ENCODE measurements at regions not wholly inside any gene's neighbourhood (a gene's known extent, or its start where the extent isn't known, plus 50 kb on each side); places are given as distances from the start of the nearest gene placed in this dataset.

DNA sequence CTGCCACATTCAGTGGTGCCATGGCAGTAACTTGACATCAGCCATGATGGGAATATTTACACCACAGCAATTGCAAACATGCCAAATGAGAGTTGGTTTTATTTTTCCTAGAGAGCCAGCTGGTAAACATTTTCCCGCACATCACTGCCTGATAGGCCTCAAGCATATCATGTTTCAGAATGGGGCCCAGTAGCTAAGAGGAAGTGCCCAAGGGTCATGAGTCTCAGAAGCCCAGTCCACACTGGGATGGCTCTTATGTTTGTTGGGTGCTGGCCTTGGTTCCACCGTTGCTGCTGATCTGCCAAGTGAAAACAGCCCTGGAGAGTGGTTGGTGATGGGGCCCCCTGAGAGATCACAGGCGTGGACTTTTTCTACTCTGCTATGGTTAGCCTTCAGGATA, 64.3 kb upstream of the NAV2 start:
- intact Hi-C loops (cut with DNase I) = no loop called here
- Histone ChIP-seq H3K9me3 (no peaks in the 10 kb centered on the region), H3K4me1 (peaks cover 0 to 4% (median 0%) of the 10 kb centered on the region in 3 donors), H3K4me3 (no peak overlapping the region), H3K36me3 (no peaks in the 10 kb centered on the region), H3K27me3 (no peaks in the 10 kb centered on the region), H3K27ac (no peak overlapping the region)
- no peak for TF ChIP-seq POLR2A (IDR thresholded peaks at IDR 0.05)
- TF ChIP-seq, protein P1, sequence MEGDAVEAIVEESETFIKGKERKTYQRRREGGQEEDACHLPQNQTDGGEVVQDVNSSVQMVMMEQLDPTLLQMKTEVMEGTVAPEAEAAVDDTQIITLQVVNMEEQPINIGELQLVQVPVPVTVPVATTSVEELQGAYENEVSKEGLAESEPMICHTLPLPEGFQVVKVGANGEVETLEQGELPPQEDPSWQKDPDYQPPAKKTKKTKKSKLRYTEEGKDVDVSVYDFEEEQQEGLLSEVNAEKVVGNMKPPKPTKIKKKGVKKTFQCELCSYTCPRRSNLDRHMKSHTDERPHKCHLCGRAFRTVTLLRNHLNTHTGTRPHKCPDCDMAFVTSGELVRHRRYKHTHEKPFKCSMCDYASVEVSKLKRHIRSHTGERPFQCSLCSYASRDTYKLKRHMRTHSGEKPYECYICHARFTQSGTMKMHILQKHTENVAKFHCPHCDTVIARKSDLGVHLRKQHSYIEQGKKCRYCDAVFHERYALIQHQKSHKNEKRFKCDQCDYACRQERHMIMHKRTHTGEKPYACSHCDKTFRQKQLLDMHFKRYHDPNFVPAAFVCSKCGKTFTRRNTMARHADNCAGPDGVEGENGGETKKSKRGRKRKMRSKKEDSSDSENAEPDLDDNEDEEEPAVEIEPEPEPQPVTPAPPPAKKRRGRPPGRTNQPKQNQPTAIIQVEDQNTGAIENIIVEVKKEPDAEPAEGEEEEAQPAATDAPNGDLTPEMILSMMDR (IDR thresholded peaks at IDR 0.05) = no peak
- no peak for DNase-seq
- 70 to 80% methylated on average over 1 to 3 of the region's 3 CpGs for WGBS, 2 donors

DNA sequence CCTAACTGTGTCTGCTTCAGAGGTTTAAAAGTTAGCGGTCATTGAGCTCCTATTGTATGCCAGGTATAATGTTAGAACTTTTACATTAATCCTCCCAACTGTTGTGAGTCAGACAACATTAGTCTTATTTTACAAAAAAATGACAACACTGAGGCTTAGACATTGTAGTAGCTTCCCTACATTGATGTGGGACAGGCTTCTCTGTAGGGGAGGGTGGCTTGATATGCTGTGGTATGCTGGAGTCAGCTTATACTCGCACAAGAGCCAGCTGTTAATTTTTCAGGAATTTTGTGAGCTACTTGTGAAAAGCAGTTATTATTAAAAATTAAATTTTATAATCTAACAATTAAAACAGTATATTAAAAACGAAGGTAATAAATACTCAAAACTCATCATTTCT, 64.8 kb upstream of the NAV2 start:
- Histone ChIP-seq H3K27me3 (no peaks in the 10 kb centered on the region), H3K4me1 (peaks cover 0 to 5% (median 0%) of the 10 kb centered on the region in 3 donors), H3K36me3 (no peaks in the 10 kb centered on the region), H3K4me3 (no peak overlapping the region), H3K9me3 (no peaks in the 10 kb centered on the region), H3K27ac (no peak overlapping the region)
- WGBS, 2 donors = 88 to 92% methylated on average over 3 of the region's 3 CpGs
- TF ChIP-seq, protein P1 (IDR thresholded peaks at IDR 0.05) = no peak
- no peak for TF ChIP-seq POLR2A (IDR thresholded peaks at IDR 0.05)
- intact Hi-C loops (cut with DNase I) = no loop called here
- DNase-seq = no peak

DNA sequence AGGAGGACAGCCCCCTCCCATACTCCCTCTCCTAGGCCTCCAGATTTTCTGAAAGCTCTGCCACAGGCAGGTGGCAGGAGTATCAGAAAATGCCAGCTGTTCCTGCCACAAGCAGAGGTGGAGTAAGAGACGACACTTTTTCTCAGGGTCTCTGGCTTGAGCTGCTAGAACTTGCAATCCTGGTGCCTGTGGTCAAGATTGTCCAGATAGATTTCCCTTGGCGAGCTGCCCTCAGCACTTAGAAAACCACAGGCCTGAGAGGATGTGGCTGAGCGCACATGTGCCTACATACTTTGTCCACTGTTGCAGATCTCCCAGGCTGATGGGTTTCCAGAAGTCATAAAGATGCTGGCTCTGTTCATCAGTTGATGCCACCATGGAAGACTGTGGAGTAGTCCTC, 65.7 kb upstream of the NAV2 start:
- Histone ChIP-seq H3K27me3 (no peaks in the 10 kb centered on the region), H3K9me3 (no peaks in the 10 kb centered on the region), H3K27ac (no peak overlapping the region), H3K4me1 (peaks cover 0 to 14% (median 6%) of the 10 kb centered on the region in 3 donors), H3K4me3 (no peak overlapping the region), H3K36me3 (no peaks in the 10 kb centered on the region)
- TF ChIP-seq, protein P1 (IDR thresholded peaks at IDR 0.05) = no peak
- no peak for TF ChIP-seq POLR2A (IDR thresholded peaks at IDR 0.05)
- WGBS, 2 donors = 85 to 92% methylated on average over 2 of the region's 3 CpGs
- no peak for DNase-seq
- intact Hi-C loops (cut with DNase I) = no loop called here

DNA sequence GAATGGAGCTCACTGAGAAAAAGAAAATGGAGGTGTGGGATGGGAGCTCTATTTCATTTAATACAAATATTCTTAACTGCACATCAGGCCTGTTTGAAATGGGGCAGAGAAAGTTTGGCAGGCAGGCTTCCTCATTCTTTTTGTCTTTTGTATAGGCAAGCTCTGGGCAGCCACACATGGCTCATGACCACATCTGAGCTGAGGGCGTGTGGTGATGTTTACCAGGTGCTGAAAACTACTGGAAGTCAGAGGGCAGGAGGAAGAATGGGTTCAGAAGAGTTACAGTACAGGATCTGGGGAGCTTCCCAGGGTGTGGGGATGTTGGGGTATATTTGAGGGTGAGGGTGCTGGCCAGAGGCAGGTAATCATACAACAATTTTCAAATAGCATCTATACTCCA, 66.3 kb upstream of the NAV2 start:
- no peak for DNase-seq
- H3K9me3 ChIP-seq = no peaks in the 10 kb centered on the region
- H3K4me1 ChIP-seq = peaks cover 0 to 20% (median 6%) of the 10 kb centered on the region in 3 donors
- intact Hi-C loops (cut with DNase I) = no loop called here
- no peak overlapping the region for H3K4me3 ChIP-seq
- H3K27ac ChIP-seq = no peak overlapping the region
- no peak for TF ChIP-seq POLR2A (IDR thresholded peaks at IDR 0.05)
- TF ChIP-seq, protein P1 (IDR thresholded peaks at IDR 0.05) = no peak
- no peaks in the 10 kb centered on the region for H3K36me3 ChIP-seq
- H3K27me3 ChIP-seq = no peaks in the 10 kb centered on the region
- 40 to 50% methylated on average over 1 of the region's 1 CpG for WGBS, 2 donors

DNA sequence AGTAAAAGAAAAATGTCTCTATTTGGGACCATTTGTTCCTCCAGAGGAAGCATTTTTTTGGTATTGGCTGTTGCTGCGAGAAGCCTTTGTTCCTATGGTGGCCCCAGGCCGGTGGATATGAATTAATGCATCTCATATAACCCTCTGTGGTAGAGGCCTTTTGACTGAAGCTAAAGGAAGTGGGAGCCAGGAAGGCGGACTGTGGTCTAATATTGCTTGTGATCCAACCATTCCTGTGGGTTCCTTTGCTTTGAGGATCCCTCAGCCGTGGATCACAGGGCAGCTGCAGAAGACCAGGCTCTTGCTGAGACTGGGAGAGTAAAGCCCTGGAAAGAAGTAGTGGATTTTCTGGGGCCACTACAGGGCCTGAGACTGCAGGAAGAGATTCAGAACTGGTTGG, 68.3 kb upstream of the NAV2 start:
- intact Hi-C loops (cut with DNase I) = no loop called here
- Histone ChIP-seq H3K36me3 (no peaks in the 10 kb centered on the region), H3K9me3 (no peaks in the 10 kb centered on the region), H3K4me3 (no peak overlapping the region), H3K27ac (no peak overlapping the region), H3K4me1 (peaks cover 0 to 20% (median 6%) of the 10 kb centered on the region in 3 donors), H3K27me3 (no peaks in the 10 kb centered on the region)
- TF ChIP-seq, protein P1 (IDR thresholded peaks at IDR 0.05) = no peak
- no peak for TF ChIP-seq POLR2A (IDR thresholded peaks at IDR 0.05)
- DNase-seq = no peak
- 92 to 97% methylated on average over 3 to 4 of the region's 4 CpGs for WGBS, 2 donors

Data from esophagus squamous epithelium (tissue), 5 donors.